ENCODE measurements at regions not wholly inside any gene's neighbourhood (a gene's known extent, or its start where the extent isn't known, plus 50 kb on each side); places are given as distances from the start of the nearest gene placed in this dataset.

DNA sequence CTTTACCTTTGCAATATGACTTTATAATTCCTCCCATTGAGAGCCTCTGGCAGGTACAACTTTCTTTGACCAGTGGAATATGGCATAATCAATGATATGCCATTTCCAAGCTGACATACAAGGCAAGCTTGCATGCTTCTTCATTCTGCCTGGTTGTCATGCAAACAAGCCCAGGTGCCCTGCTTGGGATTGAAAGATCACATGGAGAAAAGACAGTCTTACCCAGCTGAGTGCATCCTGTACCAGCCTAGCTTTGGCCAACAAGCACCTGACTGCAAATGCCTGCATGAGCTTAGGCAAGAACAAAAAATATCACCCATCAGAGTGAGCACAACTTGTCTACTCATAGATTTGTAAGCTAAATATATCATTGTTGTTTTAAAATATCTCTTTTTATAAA is 82.9 kb upstream of the KCND2 start:
- TF ChIP-seq, protein P1, sequence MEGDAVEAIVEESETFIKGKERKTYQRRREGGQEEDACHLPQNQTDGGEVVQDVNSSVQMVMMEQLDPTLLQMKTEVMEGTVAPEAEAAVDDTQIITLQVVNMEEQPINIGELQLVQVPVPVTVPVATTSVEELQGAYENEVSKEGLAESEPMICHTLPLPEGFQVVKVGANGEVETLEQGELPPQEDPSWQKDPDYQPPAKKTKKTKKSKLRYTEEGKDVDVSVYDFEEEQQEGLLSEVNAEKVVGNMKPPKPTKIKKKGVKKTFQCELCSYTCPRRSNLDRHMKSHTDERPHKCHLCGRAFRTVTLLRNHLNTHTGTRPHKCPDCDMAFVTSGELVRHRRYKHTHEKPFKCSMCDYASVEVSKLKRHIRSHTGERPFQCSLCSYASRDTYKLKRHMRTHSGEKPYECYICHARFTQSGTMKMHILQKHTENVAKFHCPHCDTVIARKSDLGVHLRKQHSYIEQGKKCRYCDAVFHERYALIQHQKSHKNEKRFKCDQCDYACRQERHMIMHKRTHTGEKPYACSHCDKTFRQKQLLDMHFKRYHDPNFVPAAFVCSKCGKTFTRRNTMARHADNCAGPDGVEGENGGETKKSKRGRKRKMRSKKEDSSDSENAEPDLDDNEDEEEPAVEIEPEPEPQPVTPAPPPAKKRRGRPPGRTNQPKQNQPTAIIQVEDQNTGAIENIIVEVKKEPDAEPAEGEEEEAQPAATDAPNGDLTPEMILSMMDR (IDR thresholded peaks at IDR 0.05 in 4 of 5, conservative IDR thresholded peaks at IDR 0.05 in 1 of 5): no peak
- TF ChIP-seq POLR2A (IDR thresholded peaks at IDR 0.05): no peak

Data from gastrocnemius medialis (tissue), 4 donors.